Lower leg skin (tissue), 4 donors: ENCODE measurements at regions not wholly inside any gene's neighbourhood (a gene's known extent, or its start where the extent isn't known, plus 50 kb on each side); places are given as distances from the start of the nearest gene placed in this dataset.

Experiments
- DNase-seq, 2 donors: peaks; one replicate each; pipeline ENCODE4 v3.0.0-alpha.2; 2019; ENCODE audit warnings: low spot score in 2 of 2
- H3K4me3 ChIP-seq: fragments of 200-600 bp; sonication (generic); 2 replicates; pipeline ENCODE4 v1.5.1; 2017; ENCODE audit warnings: mild to moderate bottlenecking, low read depth; ENCODE audit not compliant: poor library complexity, severe bottlenecking
- POLR2A ChIP-seq, 2 donors: fragments of 450-650 bp; IDR thresholded peaks; one replicate each; pipeline ENCODE4 v1.6.1; 2016 to 2017; ENCODE audit warnings: antibody characterized with exemption in 2 of 2, mild to moderate bottlenecking in 1 of 2, moderate library complexity in 1 of 2
- WGBS, 2 donors: methylation state at CpG; one replicate each; pipeline ENCODE4 v1.1.5; 2018; 5-methylcytosine and 5-hydroxymethylcytosine counted together
- intact Hi-C: fragments of 100-400 bp; cut with DNase I; formaldehyde crosslinking; loops from one replicate; pipeline ENCODE4 v1.15.0; 2023; ENCODE audit warnings: low total_unique reads
- TF ChIP-seq, protein P1 (sequence below), 3 donors: fragments of 450-650 bp; IDR thresholded peaks; one replicate each; pipeline ENCODE4 v1.5.1; 2016; ENCODE audit warnings: antibody characterized with exemption in 3 of 3, mild to moderate bottlenecking in 3 of 3, moderate library complexity in 2 of 3

DNA sequence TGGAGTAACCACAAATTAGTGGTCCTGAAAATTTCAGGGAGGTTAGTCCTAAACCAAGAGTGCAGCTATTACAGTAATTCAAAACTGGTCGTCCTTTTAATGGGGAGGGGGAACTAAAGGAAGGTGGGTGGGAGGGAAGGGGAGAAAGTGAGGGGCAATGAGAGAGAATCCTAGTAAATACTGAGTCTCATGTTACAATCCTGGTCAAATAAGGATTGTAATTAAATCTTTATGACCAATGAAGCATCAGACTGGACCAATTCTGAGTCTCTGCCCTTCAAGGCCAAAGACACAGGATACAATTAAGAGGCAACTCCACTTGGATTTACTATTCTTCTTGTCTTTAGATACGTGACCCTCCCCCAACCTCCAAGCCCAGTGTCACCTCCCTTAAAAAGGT, 262.9 kb downstream of the BCL11A start:
- intact Hi-C loops, result no loop called here
- 48 to 50% methylated on average over 2 of the region's 2 CpGs for WGBS, 2 donors
- TF ChIP-seq, protein P1, sequence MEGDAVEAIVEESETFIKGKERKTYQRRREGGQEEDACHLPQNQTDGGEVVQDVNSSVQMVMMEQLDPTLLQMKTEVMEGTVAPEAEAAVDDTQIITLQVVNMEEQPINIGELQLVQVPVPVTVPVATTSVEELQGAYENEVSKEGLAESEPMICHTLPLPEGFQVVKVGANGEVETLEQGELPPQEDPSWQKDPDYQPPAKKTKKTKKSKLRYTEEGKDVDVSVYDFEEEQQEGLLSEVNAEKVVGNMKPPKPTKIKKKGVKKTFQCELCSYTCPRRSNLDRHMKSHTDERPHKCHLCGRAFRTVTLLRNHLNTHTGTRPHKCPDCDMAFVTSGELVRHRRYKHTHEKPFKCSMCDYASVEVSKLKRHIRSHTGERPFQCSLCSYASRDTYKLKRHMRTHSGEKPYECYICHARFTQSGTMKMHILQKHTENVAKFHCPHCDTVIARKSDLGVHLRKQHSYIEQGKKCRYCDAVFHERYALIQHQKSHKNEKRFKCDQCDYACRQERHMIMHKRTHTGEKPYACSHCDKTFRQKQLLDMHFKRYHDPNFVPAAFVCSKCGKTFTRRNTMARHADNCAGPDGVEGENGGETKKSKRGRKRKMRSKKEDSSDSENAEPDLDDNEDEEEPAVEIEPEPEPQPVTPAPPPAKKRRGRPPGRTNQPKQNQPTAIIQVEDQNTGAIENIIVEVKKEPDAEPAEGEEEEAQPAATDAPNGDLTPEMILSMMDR (IDR thresholded peaks at IDR 0.05), result no peak
- TF ChIP-seq POLR2A (IDR thresholded peaks at IDR 0.05), result no peak
- H3K4me3 ChIP-seq, result no peak overlapping the region
- DNase-seq, result no peak

DNA sequence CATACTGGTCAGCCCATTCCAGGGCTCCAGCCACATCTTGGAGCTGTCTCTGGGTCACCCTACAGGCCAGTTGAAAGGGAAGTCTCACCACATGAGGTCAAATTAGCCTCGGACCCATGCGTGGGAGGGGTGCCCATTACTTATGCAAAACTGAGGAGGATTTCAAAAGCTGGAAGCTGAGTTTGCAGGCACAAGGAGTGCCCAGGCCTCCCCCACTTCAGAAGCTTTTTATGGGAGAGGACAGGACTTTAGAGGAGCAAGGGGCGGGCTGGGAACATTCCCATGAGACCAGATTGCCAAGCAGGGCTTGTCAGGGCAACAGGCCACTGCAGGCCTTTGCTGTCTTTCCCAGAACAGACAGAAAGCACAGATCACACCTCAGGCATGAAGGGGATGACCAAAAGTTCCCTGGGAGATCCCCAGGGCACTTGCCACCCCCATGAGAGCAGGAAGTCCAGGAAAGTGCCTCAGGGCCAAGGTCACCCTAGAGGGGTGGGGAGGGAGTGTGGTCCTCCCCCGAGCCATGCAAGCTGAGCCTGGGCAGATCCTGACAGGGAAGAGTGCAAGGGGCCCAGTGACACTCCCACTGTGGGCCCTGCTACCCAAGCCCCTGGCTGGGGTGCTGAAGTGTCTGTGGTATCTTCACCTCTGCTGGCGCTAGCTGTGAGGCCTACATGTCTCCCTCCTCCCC, 267.7 kb downstream of the BCL11A start:
- 48 to 58% methylated on average over 5 of the region's 5 CpGs for WGBS, 2 donors
- intact Hi-C loops, result no loop called here

DNA sequence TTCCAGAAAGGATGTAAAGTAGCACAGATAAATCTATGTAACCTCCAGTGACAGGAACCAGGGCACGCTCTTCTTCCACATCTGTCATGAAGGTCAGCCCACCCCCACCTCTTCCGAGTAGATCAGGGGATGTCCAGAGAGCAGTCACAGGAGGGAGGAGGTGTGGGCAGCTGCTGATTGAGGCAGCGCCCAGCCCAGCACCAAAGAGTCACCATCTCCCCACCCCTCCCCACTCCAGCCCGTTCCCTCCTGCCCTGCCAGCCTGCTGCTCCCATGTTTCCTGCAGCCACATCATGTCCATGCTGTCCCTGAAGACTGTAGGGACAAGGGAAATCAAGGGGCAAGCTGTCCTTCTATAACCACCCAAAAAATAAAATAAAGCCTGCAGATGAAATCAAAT, 269.8 kb downstream of the BCL11A start:
- 64 to 72% methylated on average over 4 of the region's 4 CpGs for WGBS, 2 donors
- no peak for DNase-seq
- intact Hi-C loops, result no loop called here
- TF ChIP-seq, protein P1 (IDR thresholded peaks at IDR 0.05), result no peak
- no peak for TF ChIP-seq POLR2A (IDR thresholded peaks at IDR 0.05)
- no peak overlapping the region for H3K4me3 ChIP-seq

More for the DNA sequence above, 267.7 kb downstream of the BCL11A start:
- H3K4me3 ChIP-seq, result no peak overlapping the region
- no peak for TF ChIP-seq POLR2A (IDR thresholded peaks at IDR 0.05)
- TF ChIP-seq, protein P1 (IDR thresholded peaks at IDR 0.05), result no peak
- DNase-seq, result no peak

DNA sequence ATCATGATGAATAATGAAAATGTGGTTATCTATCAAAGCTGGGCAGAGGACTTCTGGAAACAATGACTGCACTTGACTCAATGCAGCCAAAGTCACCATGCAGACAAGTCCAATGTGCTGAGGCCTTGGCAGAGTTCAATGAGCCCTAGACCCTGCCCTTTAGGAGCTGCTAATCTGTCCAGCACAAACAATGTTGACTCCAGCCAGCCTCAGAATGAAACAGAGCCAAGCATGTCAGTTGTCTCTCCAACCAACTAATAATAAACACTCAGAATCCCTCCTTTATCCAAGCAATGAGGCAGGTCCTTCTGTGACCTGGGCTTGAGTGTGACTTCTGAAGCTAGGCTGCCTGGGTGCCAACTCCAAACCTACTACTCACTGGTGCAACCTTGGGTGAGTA, 270.6 kb downstream of the BCL11A start:
- no peak for TF ChIP-seq POLR2A (IDR thresholded peaks at IDR 0.05)
- TF ChIP-seq, protein P1 (IDR thresholded peaks at IDR 0.05), result no peak
- H3K4me3 ChIP-seq, result no peak overlapping the region
- no peak for DNase-seq
- intact Hi-C loops, result no loop called here

DNA sequence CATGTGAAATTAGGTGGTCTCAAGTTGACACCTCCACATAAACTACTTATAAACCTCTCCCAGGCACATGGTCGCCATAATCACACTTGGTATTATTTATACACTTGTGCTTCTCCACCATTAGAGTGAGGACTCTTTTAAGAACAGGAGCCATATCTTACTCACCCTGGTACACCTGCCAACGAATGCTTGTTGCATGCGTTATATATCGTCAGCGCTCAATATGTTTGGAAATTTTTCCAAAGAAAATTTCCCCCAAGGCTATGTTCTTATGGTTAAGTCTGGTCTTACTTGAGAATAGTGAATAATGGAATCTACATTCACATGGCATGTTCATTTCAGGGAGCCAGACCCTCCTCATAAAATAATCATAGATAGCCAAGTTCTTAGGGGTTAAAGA, 271.7 kb downstream of the BCL11A start:
- WGBS, 2 donors, result 46 to 65% methylated on average over 5 of the region's 5 CpGs
- TF ChIP-seq POLR2A (IDR thresholded peaks at IDR 0.05), result no peak
- TF ChIP-seq, protein P1 (IDR thresholded peaks at IDR 0.05), result no peak
- intact Hi-C loops, result no loop called here

DNA sequence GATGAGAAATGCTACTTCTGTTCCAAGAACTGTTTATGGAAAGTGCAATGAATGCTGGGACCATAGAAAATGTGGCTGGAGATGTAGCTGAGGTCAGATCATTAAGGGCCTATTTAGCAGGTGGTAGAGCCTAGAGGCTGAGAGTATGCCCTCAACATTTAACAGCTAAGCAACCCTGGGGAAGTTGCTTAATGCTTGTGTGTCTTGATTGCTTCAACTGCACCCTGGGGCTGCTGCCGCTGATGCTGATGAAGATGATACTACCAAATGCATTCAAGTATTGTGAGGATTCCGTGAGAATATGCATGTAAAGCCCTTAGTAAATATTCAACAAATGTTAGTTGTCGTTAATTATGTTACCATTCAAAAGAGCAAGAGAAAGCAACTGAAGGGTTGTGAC, 273.2 kb downstream of the BCL11A start:
- no peak overlapping the region for H3K4me3 ChIP-seq
- DNase-seq, result no peak
- intact Hi-C loops, result no loop called here
- 74 to 82% methylated on average over 3 of the region's 3 CpGs for WGBS, 2 donors
- TF ChIP-seq, protein P1 (IDR thresholded peaks at IDR 0.05), result no peak
- no peak for TF ChIP-seq POLR2A (IDR thresholded peaks at IDR 0.05)

More for the DNA sequence above, 271.7 kb downstream of the BCL11A start:
- DNase-seq, result no peak
- H3K4me3 ChIP-seq, result no peak overlapping the region
